AG04449 (cell line): ENCODE measurements at regions not wholly inside any gene's neighbourhood (a gene's known extent, or its start where the extent isn't known, plus 50 kb on each side); places are given as distances from the start of the nearest gene placed in this dataset.

Experiments
- CTCF ChIA-PET: fragments of 350-600 bp; formaldehyde crosslinking; extraction: SDS; loops from one replicate; lab custom pipeline; 2021; ENCODE audit warnings: antibody characterized with exemption; lab: Yijun Ruan, JAX
- POLR2A ChIA-PET: fragments of 400-600, 350-600 bp; formaldehyde crosslinking; extraction: SDS; loops from one replicate; lab custom pipeline; 2020; ENCODE audit warnings: antibody characterized with exemption, inconsistent platforms; lab: Yijun Ruan, JAX
- DNase-seq: peaks from one replicate; pipeline ENCODE4 v3.0.0-alpha.2; 2010; ENCODE audit warnings: low read depth, low spot score
- H3K4me3 ChIP-seq: 2 replicates; pipeline ENCODE4 v1.5.1; 2011; ENCODE audit warnings: low read depth, mild to moderate bottlenecking, control low read depth, low read length
- CTCF ChIP-seq: IDR thresholded peaks from one replicate; pipeline ENCODE4 v1.5.1; 2011; ENCODE audit warnings: mild to moderate bottlenecking, moderate library complexity, low read length, control low read depth, inconsistent platforms; ENCODE audit not compliant: insufficient read depth; ENCODE audit errors: missing control alignments

DNA sequence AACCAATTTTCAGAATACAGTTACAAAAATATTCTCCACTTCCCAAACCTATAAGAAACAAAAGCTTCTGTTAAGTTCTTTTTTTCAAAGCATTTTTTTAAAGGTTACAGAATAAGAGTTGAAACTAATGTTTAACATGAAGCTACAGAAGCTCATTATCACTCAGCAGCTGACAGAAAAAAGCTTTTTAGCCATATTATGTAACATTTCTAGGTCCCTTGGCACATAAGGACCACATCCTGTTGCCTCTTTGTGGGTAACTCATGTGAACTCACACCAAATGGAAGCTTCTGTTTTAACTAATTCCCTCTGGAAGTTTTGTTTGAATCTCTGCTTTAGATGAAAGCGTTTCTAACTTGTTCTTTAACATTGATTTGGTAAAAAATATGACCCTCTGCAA lies 242.5 kb upstream of the TMPRSS15 start:
- ChIA-PET CTCF (no interaction called here), POLR2A (no interaction called here)
- no peak overlapping the region for H3K4me3 ChIP-seq
- no peak for DNase-seq
- TF ChIP-seq CTCF = no peak

DNA sequence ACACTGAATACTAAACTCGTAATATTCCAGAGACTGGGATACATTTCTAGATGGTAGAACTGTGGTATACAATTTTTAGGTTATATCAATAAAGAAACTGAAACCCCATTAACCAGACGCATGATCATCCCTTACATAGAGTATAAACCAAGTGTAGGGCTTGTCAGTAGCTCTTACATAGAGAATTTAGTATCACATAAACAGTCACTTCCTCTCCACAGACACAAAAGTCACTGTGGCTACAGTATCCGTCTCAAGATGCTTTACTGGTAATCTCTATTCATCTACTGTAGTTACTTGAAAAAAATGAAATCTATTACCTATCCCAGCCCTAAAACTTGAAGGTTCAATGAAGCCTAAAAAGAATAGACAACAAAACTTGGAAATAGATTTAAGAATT lies 252.3 kb upstream of the TMPRSS15 start:
- ChIA-PET CTCF (no interaction called here), POLR2A (no interaction called here)
- no peak for DNase-seq
- no peak for TF ChIP-seq CTCF
- no peak overlapping the region for H3K4me3 ChIP-seq

- H3K4me3 ChIP-seq = no peak overlapping the region
- no peak for DNase-seq
- CTCF ChIA-PET = no interaction called here
- no peak for TF ChIP-seq CTCF
- POLR2A ChIA-PET = no interaction called here
These were observed 258.3 kb upstream of the TMPRSS15 start for GRCh38 chr21:18661842-18662241.

DNA sequence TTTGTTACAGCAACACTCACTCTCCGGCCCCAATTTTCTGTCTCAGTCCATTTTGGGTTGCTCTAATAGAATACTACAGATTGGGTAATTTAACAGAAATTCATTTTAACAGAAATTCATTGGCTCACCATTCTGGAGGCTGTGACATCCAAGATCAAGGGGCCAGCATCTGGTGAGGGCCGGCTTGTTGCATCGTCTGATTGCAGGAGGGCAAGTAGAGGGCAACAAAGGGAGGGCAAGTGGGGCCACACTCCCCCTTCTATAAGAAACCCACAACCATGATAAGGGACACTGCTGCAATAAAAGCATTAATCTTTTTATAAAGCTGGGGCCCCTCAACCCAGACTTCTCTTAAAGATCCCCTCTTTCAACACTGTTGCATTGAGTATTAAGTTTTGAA lies 260.1 kb upstream of the TMPRSS15 start:
- DNase-seq = no peak
- no peak for TF ChIP-seq CTCF
- POLR2A ChIA-PET = no interaction called here
- no peak overlapping the region for H3K4me3 ChIP-seq
- CTCF ChIA-PET = no interaction called here

DNA sequence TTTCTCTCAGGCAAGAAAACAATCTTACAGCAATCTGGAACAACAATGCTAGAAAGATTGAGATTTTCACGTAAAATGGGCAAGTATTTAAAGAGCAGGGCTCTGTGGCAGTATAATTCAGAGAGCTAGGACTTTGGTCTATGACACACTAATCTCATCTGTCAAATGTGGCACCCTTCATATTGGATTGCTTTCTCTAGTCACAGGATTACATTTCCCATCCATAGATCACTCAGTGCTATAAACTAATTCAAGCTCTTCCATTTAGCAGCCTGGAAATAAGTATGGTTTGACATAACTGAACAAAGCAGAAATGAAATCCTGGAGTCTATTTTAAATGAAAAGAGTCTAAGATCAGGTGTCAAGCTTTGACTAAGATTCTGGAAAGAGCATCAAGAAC lies 263.1 kb upstream of the TMPRSS15 start:
- ChIA-PET POLR2A (no interaction called here), CTCF (no interaction called here)
- no peak overlapping the region for H3K4me3 ChIP-seq
- DNase-seq = no peak
- no peak for TF ChIP-seq CTCF

GRCh38 chr21:18673789-18674188 lies 270.2 kb upstream of the TMPRSS15 start:
- DNase-seq = no peak
- CTCF ChIA-PET = no interaction called here
- TF ChIP-seq CTCF = no peak
- POLR2A ChIA-PET = no interaction called here
- no peak overlapping the region for H3K4me3 ChIP-seq
